ENCODE measurements at regions not wholly inside any gene's neighbourhood (a gene's known extent, or its start where the extent isn't known, plus 50 kb on each side); places are given as distances from the start of the nearest gene placed in this dataset.

GRCh38 chr3:4097801-4098200 is 205.4 kb upstream of the SETMAR start:
- H3K27ac ChIP-seq, result no peak overlapping the region
- H3K36me3 ChIP-seq, result no peaks in the 10 kb centered on the region
- no peaks in the 10 kb centered on the region for H3K4me1 ChIP-seq
- no peaks in the 10 kb centered on the region for H3K27me3 ChIP-seq
- 85 to 97% methylated on average over 2 of the region's 2 CpGs for WGBS, 2 donors
- intact Hi-C loops (cut with DNase I), result no loop called here
- H3K9me3 ChIP-seq, result no peaks in the 10 kb centered on the region
- DNase-seq, result no peak
- TF ChIP-seq EP300 (IDR thresholded peaks at IDR 0.05) (no peak), POLR2AphosphoS5 (IDR thresholded peaks at IDR 0.05) (no peak), CTCF (IDR thresholded peaks at IDR 0.05) (no peak), POLR2A (IDR thresholded peaks at IDR 0.05) (no peak)
- H3K4me3 ChIP-seq, result no peak overlapping the region

- intact Hi-C loops (cut with DNase I), result no loop called here
- H3K36me3 ChIP-seq, result no peaks in the 10 kb centered on the region
- no peak overlapping the region for H3K4me3 ChIP-seq
- H3K4me1 ChIP-seq, result no peaks in the 10 kb centered on the region
- no peak for DNase-seq
- no peak overlapping the region for H3K27ac ChIP-seq
- no peaks in the 10 kb centered on the region for H3K9me3 ChIP-seq
- H3K27me3 ChIP-seq, result no peaks in the 10 kb centered on the region
- no peak for TF ChIP-seq CTCF (IDR thresholded peaks at IDR 0.05)
- TF ChIP-seq EP300 (IDR thresholded peaks at IDR 0.05), result no peak
- no peak for TF ChIP-seq POLR2A (IDR thresholded peaks at IDR 0.05)
- no peak for TF ChIP-seq POLR2AphosphoS5 (IDR thresholded peaks at IDR 0.05)
These were observed 203.6 kb upstream of the SETMAR start for GRCh38 chr3:4099607-4100006.

- H3K9me3 ChIP-seq, result no peaks in the 10 kb centered on the region
- TF ChIP-seq EP300 (IDR thresholded peaks at IDR 0.05) (no peak), POLR2AphosphoS5 (IDR thresholded peaks at IDR 0.05) (no peak), POLR2A (IDR thresholded peaks at IDR 0.05) (no peak), CTCF (IDR thresholded peaks at IDR 0.05) (no peak)
- no peaks in the 10 kb centered on the region for H3K4me1 ChIP-seq
- 83 to 84% methylated on average over 3 of the region's 3 CpGs for WGBS, 2 donors
- intact Hi-C loops (cut with DNase I), result no loop called here
- no peaks in the 10 kb centered on the region for H3K27me3 ChIP-seq
- no peak for DNase-seq
- no peak overlapping the region for H3K4me3 ChIP-seq
- H3K27ac ChIP-seq, result no peak overlapping the region
- no peaks in the 10 kb centered on the region for H3K36me3 ChIP-seq
These were observed 195.7 kb upstream of the SETMAR start for GRCh38 chr3:4107430-4107829.

- Histone ChIP-seq H3K4me3 (no peak overlapping the region), H3K27ac (no peak overlapping the region), H3K4me1 (no peaks in the 10 kb centered on the region), H3K36me3 (no peaks in the 10 kb centered on the region), H3K27me3 (no peaks in the 10 kb centered on the region), H3K9me3 (no peaks in the 10 kb centered on the region)
- WGBS, 2 donors, result 73 to 78% methylated on average over 2 of the region's 2 CpGs
- intact Hi-C loops (cut with DNase I), result no loop called here
- DNase-seq, result no peak
- TF ChIP-seq POLR2AphosphoS5 (IDR thresholded peaks at IDR 0.05) (no peak), EP300 (IDR thresholded peaks at IDR 0.05) (no peak), CTCF (IDR thresholded peaks at IDR 0.05) (no peak), POLR2A (IDR thresholded peaks at IDR 0.05) (no peak)
These were observed 189.2 kb upstream of the SETMAR start for GRCh38 chr3:4113811-4114522.

- DNase-seq, result no peak
- 88 to 92% methylated on average over 2 of the region's 2 CpGs for WGBS, 2 donors
- TF ChIP-seq EP300 (IDR thresholded peaks at IDR 0.05), result no peak
- no peak for TF ChIP-seq CTCF (IDR thresholded peaks at IDR 0.05)
- TF ChIP-seq POLR2A (IDR thresholded peaks at IDR 0.05), result no peak
- TF ChIP-seq POLR2AphosphoS5 (IDR thresholded peaks at IDR 0.05), result no peak
- no peak overlapping the region for H3K4me3 ChIP-seq
- no peaks in the 10 kb centered on the region for H3K4me1 ChIP-seq
- no peak overlapping the region for H3K27ac ChIP-seq
- no peaks in the 10 kb centered on the region for H3K9me3 ChIP-seq
- H3K36me3 ChIP-seq, result no peaks in the 10 kb centered on the region
- no peaks in the 10 kb centered on the region for H3K27me3 ChIP-seq
- intact Hi-C loops (cut with DNase I), result no loop called here
These were observed 184.1 kb upstream of the SETMAR start for GRCh38 chr3:4119119-4119518.
